ENCODE measurements at regions not wholly inside any gene's neighbourhood (a gene's known extent, or its start where the extent isn't known, plus 50 kb on each side); places are given as distances from the start of the nearest gene placed in this dataset.

GRCh38 chr1:86239894-86240293 lies 83.3 kb upstream of the COL24A1 start:
- Histone ChIP-seq H2BK5ac (ENCODE audit: low read depth, low read length) (no peak overlapping the region), H3K27me3 (replicated peaks in 1 of 4; ENCODE audit: control insufficient read depth in 3 of 4, extremely low read depth in 1 of 4, insufficient read depth in 3 of 4, low read length in 3 of 4) (no peaks in the 10 kb centered on the region), H2BK120ac (replicated peaks; ENCODE audit: low read depth, low read length) (no peak overlapping the region), H4K20me1 (replicated peaks in 1 of 2; ENCODE audit: control insufficient read depth in 1 of 2, insufficient read depth in 2 of 2, low read length in 2 of 2) (no peaks in the 10 kb centered on the region), H3K79me2 (ENCODE audit: control insufficient read depth in 1 of 2, insufficient read depth in 2 of 2, low read length in 2 of 2) (no peaks in the 10 kb centered on the region), H3K56ac (replicated peaks; ENCODE audit: insufficient read length, low read depth, low read length) (no peak overlapping the region), H2BK20ac (ENCODE audit: low read length) (no peak overlapping the region), H3K9me3 (ENCODE audit: insufficient read depth in 2 of 2, low read depth in 1 of 2, low read length in 1 of 2) (no peaks in the 10 kb centered on the region), H3K4me2 (ENCODE audit: insufficient read depth in 1 of 2, low read depth in 2 of 2, low read length in 2 of 2) (no peak overlapping the region), H3K36me3 (ENCODE audit: control insufficient read depth in 2 of 4, insufficient read depth in 4 of 4, low read length in 3 of 4) (no peaks in the 10 kb centered on the region), H2BK15ac (ENCODE audit: low read length) (no peak overlapping the region), H3K4me1 (replicated peaks in 1 of 4; ENCODE audit: control insufficient read depth in 3 of 4, insufficient read depth in 4 of 4, low read length in 3 of 4) (no peaks in the 10 kb centered on the region), H3K4me3 (ENCODE audit: extremely low read depth in 1 of 4, insufficient read depth in 2 of 4, low read depth in 3 of 4, low read length in 4 of 4) (no peak overlapping the region), H3K79me1 (ENCODE audit: low read depth, low read length) (no peaks in the 10 kb centered on the region), H4K8ac (ENCODE audit: extremely low read depth, insufficient read depth, low read length) (no peak overlapping the region), H3K23ac (ENCODE audit: insufficient read length) (no peak overlapping the region), H4K91ac (replicated peaks; ENCODE audit: insufficient read length, low read length) (no peak overlapping the region), H3K9ac (replicated peaks in 1 of 4; ENCODE audit: extremely low read depth in 1 of 4, low read depth in 3 of 4, low read length in 3 of 4) (no peak overlapping the region), H3K4ac (replicated peaks; ENCODE audit: insufficient read length, low read depth, low read length) (no peak overlapping the region), H2AFZ (ENCODE audit: low read length) (no peak overlapping the region), H4K5ac (ENCODE audit: insufficient read length, low read depth, low read length) (no peak overlapping the region), H3K27ac (ENCODE audit: low read depth, low read length) (no peak overlapping the region), H2BK12ac (ENCODE audit: low read depth, low read length) (no peak overlapping the region), H2AK5ac (ENCODE audit: low read depth, low read length) (no peak overlapping the region), H3K14ac (ENCODE audit: insufficient read length) (no peak overlapping the region), H3K18ac (ENCODE audit: extremely low read depth, low read length) (no peak overlapping the region), H3K23me2 (ENCODE audit: low read depth, low read length) (no peaks in the 10 kb centered on the region; the same call in 1 of the 2 replicates)
- WGBS, 2 experiments (ENCODE audit: extremely low coverage in 1 of 2, insufficient coverage in 1 of 2, insufficient read length in 1 of 2, insufficient replicate concordance in 2 of 2, low coverage in 1 of 2, low lambda C conversion rate in 2 of 2, missing lambda C conversion rate in 1 of 2): 88% methylated on average over 1 of the region's 1 CpG; no CpG with 5 or more reads in 1 of the 2 experiments
- CTCF ChIA-PET (ENCODE audit: partially characterized antibody): no interaction called here
- POLR2A ChIA-PET (ENCODE audit: partially characterized antibody): no interaction called here
- DNase-seq (ENCODE audit: low read depth in 1 of 2, low spot score in 2 of 2): no peak
- FAIRE-seq: no peak
- TF ChIP-seq YY1 (IDR thresholded peaks at IDR 0.05; ENCODE audit: low read depth, low read length): no peak
- TF ChIP-seq EP300 (IDR thresholded peaks at IDR 0.05; ENCODE audit: borderline replicate concordance in 1 of 2, low read depth in 2 of 2, low read length in 2 of 2): no peak
- no peak for TF ChIP-seq RFX5 (IDR thresholded peaks at IDR 0.05; ENCODE audit: borderline replicate concordance, low read depth, low read length)
- TF ChIP-seq USF2 (IDR thresholded peaks at IDR 0.05; ENCODE audit: low read length): no peak
- TF ChIP-seq ASH2L (IDR thresholded peaks at IDR 0.05; ENCODE audit: low read length): no peak
- TF ChIP-seq CBX8 (IDR thresholded peaks at IDR 0.05; ENCODE audit: borderline replicate concordance, low read depth, low read length): no peak
- no peak for TF ChIP-seq CTBP2 (IDR thresholded peaks at IDR 0.05; ENCODE audit: borderline replicate concordance, insufficient read depth, insufficient read length, low read length)
- TF ChIP-seq JUN (IDR thresholded peaks at IDR 0.05; ENCODE audit: low read depth, low read length): no peak
- no peak for TF ChIP-seq TAF7 (optimal IDR thresholded peaks at IDR 0.05; ENCODE audit: borderline replicate concordance, low read depth, low read length)
- TF ChIP-seq CHD2 (IDR thresholded peaks at IDR 0.05; ENCODE audit: low read length): no peak
- TF ChIP-seq ZNF274 (IDR thresholded peaks at IDR 0.05; ENCODE audit: borderline replicate concordance, extremely low read depth, low read length): no peak
- no peak for TF ChIP-seq EGR1 (IDR thresholded peaks at IDR 0.05; ENCODE audit: borderline replicate concordance, low read depth, low read length)
- no peak for TF ChIP-seq SP2 (IDR thresholded peaks at IDR 0.05; ENCODE audit: low read length)

Data from H1 (cell line).